NT2/D1 (cell line): ENCODE measurements at regions not wholly inside any gene's neighbourhood (a gene's known extent, or its start where the extent isn't known, plus 50 kb on each side); places are given as distances from the start of the nearest gene placed in this dataset.

Experiments
- YY1 ChIP-seq: IDR thresholded peaks from 2 replicates; pipeline ENCODE4 v1.6.1; 2011; ENCODE audit not compliant: insufficient read length, insufficient read depth
- ZNF274 ChIP-seq: IDR thresholded peaks from 2 replicates; pipeline ENCODE4 v1.6.1; 2011; ENCODE audit warnings: mild to moderate bottlenecking, low read depth, low read length

DNA sequence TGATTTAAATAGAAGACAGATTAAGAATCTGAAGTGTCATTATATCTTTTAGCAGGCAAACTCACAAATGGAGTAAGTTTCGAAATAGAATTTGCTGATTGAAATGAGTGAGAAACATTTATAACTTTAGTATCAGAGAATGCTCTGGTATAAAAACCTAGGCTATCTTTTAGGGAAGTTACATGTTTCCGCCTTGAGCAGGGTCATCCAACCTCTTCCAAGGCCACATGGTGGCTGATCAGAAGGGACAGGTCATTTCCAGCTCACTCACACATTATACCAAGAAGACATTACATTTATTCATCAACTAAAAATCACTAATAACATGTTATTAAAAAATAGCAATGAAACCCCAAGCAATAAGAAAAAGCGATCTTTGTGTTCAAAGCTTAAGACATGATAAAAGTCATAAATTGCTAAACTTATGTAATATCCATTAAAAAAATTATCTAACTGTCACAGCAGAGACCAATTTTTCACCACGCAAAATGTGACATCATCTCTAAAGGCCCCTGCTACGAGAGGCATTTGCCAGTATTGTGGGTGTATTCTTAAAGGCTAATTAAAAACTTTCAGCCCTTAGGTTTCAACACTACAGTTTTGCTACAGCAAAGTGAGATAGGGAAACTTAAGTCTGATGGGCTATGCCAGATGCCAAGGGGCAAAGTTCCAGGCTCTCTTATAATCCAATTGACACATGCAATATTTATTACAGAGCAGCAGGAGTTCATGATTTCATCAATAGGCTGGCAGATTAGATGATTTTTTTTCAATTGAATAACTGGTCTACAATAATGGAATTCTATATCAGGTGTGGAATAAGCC, 240.4 kb upstream of the TBL1XR1 start:
- TF ChIP-seq YY1 (no peak), ZNF274 (no peak)
